Hematopoietic multipotent progenitor cell treated with erythropoietin and hydrocortisone succinate and interleukin-3 and kit ligand, for 8 days (in vitro differentiated cells): ENCODE measurements at regions not wholly inside any gene's neighbourhood (a gene's known extent, or its start where the extent isn't known, plus 50 kb on each side); places are given as distances from the start of the nearest gene placed in this dataset.
"Not testable (repeated sequence)": the region's sequence is repeated elsewhere in the genome, so short reads cannot be mapped to it uniquely, and the experiment has no call there.

Experiments
- DNase-seq: peaks from one replicate; pipeline ENCODE4 v3.0.0-alpha.2; 2015

- no peak for DNase-seq
Measured at GRCh38 chr20:48057739-48058138, 272.5 kb upstream of the SULF2 start.

GRCh38 chr20:48057251-48057650, 272.0 kb upstream of the SULF2 start:
- DNase-seq, result no peak

GRCh38 chr20:48056218-48056617, 270.9 kb upstream of the SULF2 start:
- no peak for DNase-seq

- DNase-seq, result no peak
Measured at GRCh38 chr20:48054051-48054450, 268.8 kb upstream of the SULF2 start.

- no peak for DNase-seq
Measured at GRCh38 chr20:48052475-48052835, 267.2 kb upstream of the SULF2 start.

- no peak for DNase-seq
Measured at GRCh38 chr20:48051794-48052474, 266.7 kb upstream of the SULF2 start.

GRCh38 chr20:48049641-48050040, 264.4 kb upstream of the SULF2 start:
- DNase-seq, result no peak

GRCh38 chr20:48049171-48049570, 263.9 kb upstream of the SULF2 start:
- DNase-seq, result no peak

GRCh38 chr20:48047447-48047846, 262.2 kb upstream of the SULF2 start:
- no peak for DNase-seq

- DNase-seq, result no peak
Measured at GRCh38 chr20:48042628-48043027, 257.3 kb upstream of the SULF2 start.

- DNase-seq, result no peak
Measured at GRCh38 chr20:48041078-48041780, 255.9 kb upstream of the SULF2 start.

GRCh38 chr20:48040491-48040890, 255.2 kb upstream of the SULF2 start:
- no peak for DNase-seq

- no peak for DNase-seq
Measured at GRCh38 chr20:48040051-48040450, 254.8 kb upstream of the SULF2 start.

GRCh38 chr20:48039514-48039913, 254.2 kb upstream of the SULF2 start:
- DNase-seq, result no peak

GRCh38 chr20:48038713-48039112, 253.4 kb upstream of the SULF2 start:
- DNase-seq, result no peak

- not testable (repeated sequence) for DNase-seq
Measured at GRCh38 chr20:48037798-48038197, 252.5 kb upstream of the SULF2 start.

GRCh38 chr20:48035961-48036731, 250.9 kb upstream of the SULF2 start:
- no peak for DNase-seq

- DNase-seq, result no peak
Measured at GRCh38 chr20:48034751-48035150, 249.5 kb upstream of the SULF2 start.

GRCh38 chr20:48033005-48033404, 247.7 kb upstream of the SULF2 start:
- DNase-seq, result not testable (repeated sequence)

- no peak for DNase-seq
Measured at GRCh38 chr20:48031122-48031521, 245.8 kb upstream of the SULF2 start.

GRCh38 chr20:48026981-48027592, 241.8 kb upstream of the SULF2 start:
- DNase-seq, result no peak

GRCh38 chr20:48025661-48026060, 240.4 kb upstream of the SULF2 start:
- DNase-seq, result no peak

GRCh38 chr20:48025051-48025515, 239.8 kb upstream of the SULF2 start:
- no peak for DNase-seq
